ENCODE measurements at regions not wholly inside any gene's neighbourhood (a gene's known extent, or its start where the extent isn't known, plus 50 kb on each side); places are given as distances from the start of the nearest gene placed in this dataset.
A peak's percentile ranks its signal among the peaks of the same experiment; 100 is the strongest.

- TF ChIP-seq CTCF (IDR thresholded peaks at IDR 0.05; ENCODE audit: extremely low read depth in 1 of 2, insufficient read depth in 1 of 2, low read depth in 1 of 2, low read length in 2 of 2) (peak in 1 of 2 donors; percentile 19), POLR2AphosphoS5 (IDR thresholded peaks at IDR 0.05; ENCODE audit: insufficient read depth, low read depth, low read length) (no peak), EZH2 (IDR thresholded peaks at IDR 0.05; ENCODE audit: borderline replicate concordance, low read depth, low read length, severe bottlenecking) (no peak), MAX (IDR thresholded peaks at IDR 0.05; ENCODE audit: insufficient read depth, insufficient read length) (no peak), POLR2A (IDR thresholded peaks at IDR 0.05; ENCODE audit: low read depth, low read length) (no peak), MYC (IDR thresholded peaks at IDR 0.05; ENCODE audit: low read depth, low read length) (no peak)
Measured at GRCh38 chr12:46677749-46678148, 148.0 kb downstream of the SLC38A4 start.

Data from endothelial cell of umbilical vein (primary cell).